ENCODE measurements at regions not wholly inside any gene's neighbourhood (a gene's known extent, or its start where the extent isn't known, plus 50 kb on each side); places are given as distances from the start of the nearest gene placed in this dataset.

- no peak for TF ChIP-seq POLR2AphosphoS5 (IDR thresholded peaks at IDR 0.05; ENCODE audit: low read depth, low read length)
- TF ChIP-seq POLR2A (IDR thresholded peaks at IDR 0.05; ENCODE audit: low read depth, low read length): no peak
- no peak for TF ChIP-seq TAF1 (IDR thresholded peaks at IDR 0.05; ENCODE audit: borderline replicate concordance, low read depth, low read length)
Observed at GRCh38 chr4:43394976-43395375, 502.5 kb downstream of the GRXCR1 start.

All from GM12892 (cell line).